ENCODE measurements at regions not wholly inside any gene's neighbourhood (a gene's known extent, or its start where the extent isn't known, plus 50 kb on each side); places are given as distances from the start of the nearest gene placed in this dataset.

DNA sequence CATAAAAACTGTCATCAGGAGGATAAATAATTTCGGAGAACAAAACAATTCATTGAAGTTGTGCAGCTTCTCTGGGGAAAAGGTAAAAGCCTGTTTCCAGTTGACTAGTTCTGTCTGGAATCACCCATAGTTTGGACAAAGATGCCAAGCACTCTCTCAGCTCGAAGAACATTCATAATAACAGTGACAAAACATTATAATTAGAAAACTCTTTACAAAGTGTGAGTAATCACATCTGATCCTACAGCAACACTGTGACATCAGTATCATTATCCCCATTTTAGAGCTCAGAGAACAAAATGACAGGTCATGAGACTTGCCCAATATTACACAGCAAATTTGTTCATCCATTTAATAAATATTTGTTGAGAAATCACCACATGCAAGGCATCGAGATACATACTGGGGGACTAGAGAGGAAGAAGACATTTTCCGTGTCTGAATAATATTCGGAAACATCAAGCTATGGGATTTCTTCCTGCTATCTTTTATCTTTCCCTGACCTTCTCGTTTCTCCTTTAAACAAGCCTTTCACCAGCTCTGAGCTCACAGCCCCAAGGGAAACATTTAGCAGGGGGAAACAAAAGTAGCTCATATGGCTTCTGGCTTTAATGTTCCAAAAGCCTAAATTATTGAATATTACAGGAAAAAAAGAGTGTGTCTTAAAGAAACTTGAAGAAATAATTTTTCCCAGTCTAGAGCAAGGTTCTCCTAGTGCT, 123.3 kb upstream of the GHITM start:
- TF ChIP-seq CTCF (IDR thresholded peaks at IDR 0.05) (no peak), POLR2A (IDR thresholded peaks at IDR 0.05) (no peak), POLR2AphosphoS5 (IDR thresholded peaks at IDR 0.05) (no peak)

Data from prostate gland (tissue), 2 donors.